ENCODE measurements at regions not wholly inside any gene's neighbourhood (a gene's known extent, or its start where the extent isn't known, plus 50 kb on each side); places are given as distances from the start of the nearest gene placed in this dataset.
"Not testable (repeated sequence)": the region's sequence is repeated elsewhere in the genome, so short reads cannot be mapped to it uniquely, and the experiment has no call there.

DNA sequence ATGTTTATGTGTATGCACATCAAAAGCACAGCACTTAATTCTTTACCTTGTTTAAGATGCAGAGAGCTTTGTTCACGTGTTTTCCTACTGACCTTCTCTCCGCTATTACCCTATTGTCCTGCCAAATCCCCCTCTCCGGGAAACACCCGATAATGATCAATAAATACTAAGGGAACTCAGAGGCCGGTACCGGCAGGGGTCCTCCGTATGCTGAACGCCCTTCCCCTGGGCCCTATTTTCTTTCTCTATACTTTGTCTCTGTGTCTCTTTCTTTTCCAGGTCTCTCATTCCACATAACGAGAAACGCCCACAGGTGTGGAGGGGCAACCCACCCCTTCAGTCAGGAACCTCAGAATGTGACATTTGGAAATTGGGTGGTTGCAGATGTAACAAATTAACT, 160.1 kb downstream of the ADRA2C start:
- H3K9me2 ChIP-seq (replicated peaks; ENCODE audit: insufficient read depth, low read length); H2AFZ ChIP-seq (ENCODE audit: low read depth, low read length, severe bottlenecking); H3K9ac ChIP-seq (ENCODE audit: low read length); H3K4me2 ChIP-seq (ENCODE audit: low read depth, low read length, poor library complexity, severe bottlenecking); H3K36me3 ChIP-seq (ENCODE audit: low read length); H3K27me3 ChIP-seq (ENCODE audit: low read length); H3K9me3 ChIP-seq (ENCODE audit: insufficient read depth, low read length); H3K4me3 ChIP-seq (ENCODE audit: insufficient read depth, low read length, poor library complexity, severe bottlenecking); H4K20me1 ChIP-seq (ENCODE audit: low read depth, low read length); H3K27ac ChIP-seq (ENCODE audit: low read depth, low read length); H3F3A ChIP-seq (ENCODE audit: insufficient read depth); H3K79me2 ChIP-seq (ENCODE audit: insufficient read depth, low read length): not testable (repeated sequence)

DNA sequence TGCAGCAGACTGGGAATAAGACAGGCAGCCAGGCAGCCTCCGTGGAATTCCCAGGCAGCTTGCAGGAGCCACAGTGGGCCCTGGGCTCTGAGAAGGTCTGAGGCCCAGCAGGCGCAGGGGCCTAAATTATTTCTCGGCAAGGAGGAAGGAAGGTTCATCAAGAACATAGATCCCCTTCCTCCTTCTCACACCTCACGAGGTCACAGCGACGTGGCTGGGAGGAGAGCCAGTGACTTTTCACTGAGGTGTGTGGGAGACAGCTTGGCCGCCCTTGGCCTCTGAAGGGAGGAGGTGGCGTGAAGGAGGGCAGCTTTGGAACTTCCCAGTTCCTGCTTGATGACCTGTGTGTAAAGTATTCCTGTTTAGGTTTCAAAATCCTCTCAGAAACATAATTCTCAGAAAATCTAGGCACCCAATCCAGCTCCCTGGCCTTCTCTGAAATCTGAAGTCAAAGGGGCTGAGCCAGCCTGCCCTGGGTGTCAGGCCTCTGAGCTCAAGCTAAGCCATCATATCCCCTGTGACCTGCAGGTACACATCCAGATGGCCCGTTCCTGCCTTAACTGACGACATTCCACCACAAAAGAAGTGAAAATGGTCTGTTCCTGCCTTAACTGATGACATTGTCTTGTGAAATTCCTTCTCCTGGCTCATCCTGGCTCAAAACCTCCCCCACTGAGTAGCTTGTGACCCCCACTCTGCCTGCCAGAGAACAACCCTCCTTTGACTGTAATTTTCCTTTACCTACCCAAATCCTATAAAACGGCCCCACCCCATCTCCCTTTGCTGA, 161.0 kb downstream of the ADRA2C start:
- not testable (repeated sequence) for H3K4me2 ChIP-seq (ENCODE audit: low read depth, low read length, poor library complexity, severe bottlenecking); H3K4me3 ChIP-seq (ENCODE audit: insufficient read depth, low read length, poor library complexity, severe bottlenecking); H3K9me3 ChIP-seq (ENCODE audit: insufficient read depth, low read length); H3K9me2 ChIP-seq (replicated peaks; ENCODE audit: insufficient read depth, low read length); H3K79me2 ChIP-seq (ENCODE audit: insufficient read depth, low read length); H3K27ac ChIP-seq (ENCODE audit: low read depth, low read length); H3K27me3 ChIP-seq (ENCODE audit: low read length); H4K20me1 ChIP-seq (ENCODE audit: low read depth, low read length); H3F3A ChIP-seq (ENCODE audit: insufficient read depth); H2AFZ ChIP-seq (ENCODE audit: low read depth, low read length, severe bottlenecking); H3K9ac ChIP-seq (ENCODE audit: low read length); H3K36me3 ChIP-seq (ENCODE audit: low read length)

DNA sequence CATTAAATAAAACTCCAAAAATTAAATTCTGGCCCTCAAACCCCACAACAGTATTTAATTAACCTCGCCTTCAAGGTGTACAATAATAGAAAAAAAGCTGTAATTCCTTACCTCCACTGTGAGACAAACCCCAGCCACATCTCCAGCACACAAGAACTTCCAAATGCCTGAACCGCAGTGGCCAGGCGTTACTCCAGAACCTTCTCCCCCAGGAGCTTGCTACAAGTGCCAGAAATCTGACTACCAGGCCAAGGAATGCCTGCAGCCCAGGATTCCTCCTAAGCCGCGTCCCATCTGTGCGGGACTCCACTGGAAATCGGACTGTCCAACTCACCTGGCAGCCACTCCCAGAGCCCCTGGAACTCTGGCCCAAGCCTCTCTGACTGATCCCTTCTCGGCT, 163.2 kb downstream of the ADRA2C start:
- H3F3A ChIP-seq (ENCODE audit: insufficient read depth); H3K27ac ChIP-seq (ENCODE audit: low read depth, low read length); H3K4me2 ChIP-seq (ENCODE audit: low read depth, low read length, poor library complexity, severe bottlenecking); H2AFZ ChIP-seq (ENCODE audit: low read depth, low read length, severe bottlenecking); H3K9me3 ChIP-seq (ENCODE audit: insufficient read depth, low read length); H3K9me2 ChIP-seq (replicated peaks; ENCODE audit: insufficient read depth, low read length); H3K79me2 ChIP-seq (ENCODE audit: insufficient read depth, low read length); H4K20me1 ChIP-seq (ENCODE audit: low read depth, low read length); H3K27me3 ChIP-seq (ENCODE audit: low read length); H3K4me3 ChIP-seq (ENCODE audit: insufficient read depth, low read length, poor library complexity, severe bottlenecking); H3K36me3 ChIP-seq (ENCODE audit: low read length); H3K9ac ChIP-seq (ENCODE audit: low read length): not testable (repeated sequence)

DNA sequence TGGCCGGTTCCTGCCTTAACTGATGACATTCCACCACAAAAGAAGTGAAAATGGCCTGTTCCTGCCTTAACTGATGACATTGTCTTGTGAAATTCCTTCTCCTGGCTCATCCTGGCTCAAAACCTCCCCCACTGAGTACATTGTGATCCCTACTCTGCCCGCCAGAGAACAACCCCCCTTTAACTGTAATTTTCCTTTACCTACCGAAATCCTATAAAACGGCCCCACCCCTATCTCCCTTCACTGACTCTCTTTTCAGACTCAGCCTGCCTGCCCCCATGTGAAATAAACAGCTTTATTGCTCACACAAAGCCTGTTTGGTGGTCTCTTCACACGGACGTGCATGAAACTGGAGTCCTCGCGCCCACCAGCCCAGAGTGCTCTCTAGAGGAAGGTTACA, 166.5 kb downstream of the ADRA2C start:
- H3K4me2 ChIP-seq (ENCODE audit: low read depth, low read length, poor library complexity, severe bottlenecking); H3K36me3 ChIP-seq (ENCODE audit: low read length); H3F3A ChIP-seq (ENCODE audit: insufficient read depth); H3K79me2 ChIP-seq (ENCODE audit: insufficient read depth, low read length); H3K27me3 ChIP-seq (ENCODE audit: low read length); H3K9ac ChIP-seq (ENCODE audit: low read length); H3K9me2 ChIP-seq (replicated peaks; ENCODE audit: insufficient read depth, low read length); H3K9me3 ChIP-seq (ENCODE audit: insufficient read depth, low read length); H4K20me1 ChIP-seq (ENCODE audit: low read depth, low read length); H3K4me3 ChIP-seq (ENCODE audit: insufficient read depth, low read length, poor library complexity, severe bottlenecking); H2AFZ ChIP-seq (ENCODE audit: low read depth, low read length, severe bottlenecking); H3K27ac ChIP-seq (ENCODE audit: low read depth, low read length): not testable (repeated sequence)

DNA sequence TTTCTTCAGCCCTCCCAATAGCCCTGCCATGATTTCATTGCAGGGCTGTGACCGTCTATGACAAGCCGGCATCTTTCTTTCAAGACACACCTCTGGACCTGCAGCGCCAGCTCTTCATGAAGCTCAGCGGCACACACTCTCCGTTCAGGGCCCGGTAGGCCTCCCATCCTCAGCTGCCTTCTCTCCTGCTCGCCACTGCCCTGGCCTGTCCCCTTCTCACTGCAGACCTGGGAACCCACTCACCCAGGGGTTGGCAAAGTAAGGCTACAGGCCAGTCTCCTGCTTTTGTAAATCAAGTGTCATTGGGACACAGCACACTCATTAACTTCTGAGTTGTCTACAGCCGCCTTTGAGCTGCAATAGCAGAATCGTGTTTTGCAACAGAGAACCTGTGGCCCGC, 169.2 kb downstream of the ADRA2C start:
- not testable (repeated sequence) for H3K4me3 ChIP-seq (ENCODE audit: insufficient read depth, low read length, poor library complexity, severe bottlenecking); H3K9ac ChIP-seq (ENCODE audit: low read length); H3K9me2 ChIP-seq (replicated peaks; ENCODE audit: insufficient read depth, low read length); H3K27me3 ChIP-seq (ENCODE audit: low read length); H3K9me3 ChIP-seq (ENCODE audit: insufficient read depth, low read length); H3K4me2 ChIP-seq (ENCODE audit: low read depth, low read length, poor library complexity, severe bottlenecking); H3K27ac ChIP-seq (ENCODE audit: low read depth, low read length); H3K79me2 ChIP-seq (ENCODE audit: insufficient read depth, low read length); H2AFZ ChIP-seq (ENCODE audit: low read depth, low read length, severe bottlenecking); H3F3A ChIP-seq (ENCODE audit: insufficient read depth); H3K36me3 ChIP-seq (ENCODE audit: low read length); H4K20me1 ChIP-seq (ENCODE audit: low read depth, low read length)

DNA sequence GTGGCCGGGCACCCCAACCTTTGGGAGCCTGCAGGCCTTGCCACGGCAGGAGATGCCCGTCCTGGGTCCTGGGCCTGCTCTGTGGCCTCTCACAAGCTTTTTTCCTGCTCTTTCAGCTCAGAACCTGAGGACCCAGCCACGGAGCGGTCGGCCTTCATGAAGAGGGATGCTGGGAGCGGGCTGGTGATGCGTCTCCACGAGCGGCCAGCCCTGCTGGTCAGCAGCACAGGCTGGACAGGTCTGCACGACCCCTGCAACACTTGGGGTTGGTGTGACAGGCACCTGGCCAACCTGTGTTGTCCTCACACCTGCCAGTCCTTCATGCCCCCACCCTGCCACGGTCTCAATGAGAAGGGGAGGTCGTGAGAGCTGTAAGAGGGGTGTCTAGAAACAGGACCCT, 170.0 kb downstream of the ADRA2C start:
- H3K9ac ChIP-seq (ENCODE audit: low read length) = no peak overlapping the region

DNA sequence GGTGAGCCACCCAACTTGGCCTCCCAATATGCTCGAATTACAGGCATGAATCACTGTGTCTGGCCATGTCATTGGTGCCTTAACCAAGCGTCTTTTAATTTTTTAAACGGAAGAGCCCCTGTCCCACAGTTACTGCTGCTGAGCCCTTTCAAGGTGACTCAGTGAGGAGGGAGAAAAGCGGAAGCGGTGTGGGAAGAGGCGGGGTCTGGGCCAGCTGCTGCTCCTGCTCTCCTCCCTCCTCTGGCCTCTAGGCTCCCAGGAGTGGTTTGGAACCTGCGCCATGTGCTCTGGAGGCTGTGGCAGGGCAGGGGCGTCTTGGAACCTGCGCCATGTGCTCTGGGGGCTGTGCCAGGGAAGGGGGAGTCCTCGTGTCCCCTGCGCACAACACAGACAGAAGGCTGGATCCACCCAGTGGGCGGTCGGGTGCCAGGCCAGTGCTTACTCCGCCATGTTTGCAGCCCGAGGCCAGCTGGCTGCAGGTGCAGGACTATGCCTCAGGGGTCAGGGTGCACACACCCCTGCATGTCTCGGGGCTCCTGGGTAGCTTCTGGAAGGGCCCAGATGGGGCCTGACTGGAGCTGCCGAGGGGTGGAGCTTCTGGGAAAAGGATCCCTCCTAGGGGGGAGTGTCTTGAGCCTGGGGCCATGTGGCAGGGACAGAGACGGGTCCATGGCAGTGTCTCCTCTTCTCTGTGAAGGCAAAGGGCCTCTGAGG, 171.8 kb downstream of the ADRA2C start:
- not testable (repeated sequence) for H2AFZ ChIP-seq (ENCODE audit: low read depth, low read length, severe bottlenecking); H3K9me3 ChIP-seq (ENCODE audit: insufficient read depth, low read length); H4K20me1 ChIP-seq (ENCODE audit: low read depth, low read length); H3K4me3 ChIP-seq (ENCODE audit: insufficient read depth, low read length, poor library complexity, severe bottlenecking); H3K79me2 ChIP-seq (ENCODE audit: insufficient read depth, low read length); H3K9ac ChIP-seq (ENCODE audit: low read length); H3K9me2 ChIP-seq (replicated peaks; ENCODE audit: insufficient read depth, low read length); H3K36me3 ChIP-seq (ENCODE audit: low read length); H3K4me2 ChIP-seq (ENCODE audit: low read depth, low read length, poor library complexity, severe bottlenecking); H3F3A ChIP-seq (ENCODE audit: insufficient read depth); H3K27me3 ChIP-seq (ENCODE audit: low read length); H3K27ac ChIP-seq (ENCODE audit: low read depth, low read length)

More for the DNA sequence above, 170.0 kb downstream of the ADRA2C start:
- Histone ChIP-seq H3K27me3 (ENCODE audit: low read length) (no peaks in the 10 kb centered on the region), H3K4me2 (ENCODE audit: low read depth, low read length, poor library complexity, severe bottlenecking) (no peak overlapping the region), H3K27ac (ENCODE audit: low read depth, low read length) (no peak overlapping the region), H3K9me3 (ENCODE audit: insufficient read depth, low read length) (no peaks in the 10 kb centered on the region), H3F3A (ENCODE audit: insufficient read depth) (no peaks in the 10 kb centered on the region), H3K79me2 (ENCODE audit: insufficient read depth, low read length) (no peaks in the 10 kb centered on the region), H3K9me2 (replicated peaks; ENCODE audit: insufficient read depth, low read length) (no peaks in the 10 kb centered on the region), H3K36me3 (ENCODE audit: low read length) (no peaks in the 10 kb centered on the region), H4K20me1 (ENCODE audit: low read depth, low read length) (no peaks in the 10 kb centered on the region), H3K4me3 (ENCODE audit: insufficient read depth, low read length, poor library complexity, severe bottlenecking) (no peak overlapping the region), H2AFZ (ENCODE audit: low read depth, low read length, severe bottlenecking) (no peak overlapping the region)
- no peak for TF ChIP-seq EZH2phosphoT487 (conservative IDR thresholded peaks at IDR 0.05; ENCODE audit: low read length)
- TF ChIP-seq, protein P1, sequence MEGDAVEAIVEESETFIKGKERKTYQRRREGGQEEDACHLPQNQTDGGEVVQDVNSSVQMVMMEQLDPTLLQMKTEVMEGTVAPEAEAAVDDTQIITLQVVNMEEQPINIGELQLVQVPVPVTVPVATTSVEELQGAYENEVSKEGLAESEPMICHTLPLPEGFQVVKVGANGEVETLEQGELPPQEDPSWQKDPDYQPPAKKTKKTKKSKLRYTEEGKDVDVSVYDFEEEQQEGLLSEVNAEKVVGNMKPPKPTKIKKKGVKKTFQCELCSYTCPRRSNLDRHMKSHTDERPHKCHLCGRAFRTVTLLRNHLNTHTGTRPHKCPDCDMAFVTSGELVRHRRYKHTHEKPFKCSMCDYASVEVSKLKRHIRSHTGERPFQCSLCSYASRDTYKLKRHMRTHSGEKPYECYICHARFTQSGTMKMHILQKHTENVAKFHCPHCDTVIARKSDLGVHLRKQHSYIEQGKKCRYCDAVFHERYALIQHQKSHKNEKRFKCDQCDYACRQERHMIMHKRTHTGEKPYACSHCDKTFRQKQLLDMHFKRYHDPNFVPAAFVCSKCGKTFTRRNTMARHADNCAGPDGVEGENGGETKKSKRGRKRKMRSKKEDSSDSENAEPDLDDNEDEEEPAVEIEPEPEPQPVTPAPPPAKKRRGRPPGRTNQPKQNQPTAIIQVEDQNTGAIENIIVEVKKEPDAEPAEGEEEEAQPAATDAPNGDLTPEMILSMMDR (IDR thresholded peaks at IDR 0.05; ENCODE audit: insufficient read depth, low read length, poor library complexity, severe bottlenecking) = no peak
